ENCODE measurements at regions not wholly inside any gene's neighbourhood (a gene's known extent, or its start where the extent isn't known, plus 50 kb on each side); places are given as distances from the start of the nearest gene placed in this dataset.

DNA sequence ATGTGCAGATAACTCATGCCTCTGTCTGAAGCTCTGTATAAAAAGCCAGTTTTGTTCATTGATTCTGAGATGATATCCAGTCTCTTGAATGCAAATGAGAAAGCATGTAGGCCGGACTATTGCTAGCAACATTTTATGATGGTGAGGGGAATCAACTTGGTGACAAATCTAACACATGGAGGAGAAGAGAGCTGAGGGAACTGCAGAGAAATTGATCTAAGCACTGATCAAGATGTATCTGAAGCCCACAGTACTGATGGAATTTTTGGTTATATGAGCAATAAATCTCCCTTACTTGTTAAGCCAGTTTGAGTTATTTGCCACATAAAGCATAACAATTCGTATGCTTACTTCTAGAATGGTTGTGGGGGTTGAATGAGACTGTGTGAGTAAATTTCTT lies 295.6 kb upstream of the DDHD1 start:
- TF ChIP-seq, protein P1, sequence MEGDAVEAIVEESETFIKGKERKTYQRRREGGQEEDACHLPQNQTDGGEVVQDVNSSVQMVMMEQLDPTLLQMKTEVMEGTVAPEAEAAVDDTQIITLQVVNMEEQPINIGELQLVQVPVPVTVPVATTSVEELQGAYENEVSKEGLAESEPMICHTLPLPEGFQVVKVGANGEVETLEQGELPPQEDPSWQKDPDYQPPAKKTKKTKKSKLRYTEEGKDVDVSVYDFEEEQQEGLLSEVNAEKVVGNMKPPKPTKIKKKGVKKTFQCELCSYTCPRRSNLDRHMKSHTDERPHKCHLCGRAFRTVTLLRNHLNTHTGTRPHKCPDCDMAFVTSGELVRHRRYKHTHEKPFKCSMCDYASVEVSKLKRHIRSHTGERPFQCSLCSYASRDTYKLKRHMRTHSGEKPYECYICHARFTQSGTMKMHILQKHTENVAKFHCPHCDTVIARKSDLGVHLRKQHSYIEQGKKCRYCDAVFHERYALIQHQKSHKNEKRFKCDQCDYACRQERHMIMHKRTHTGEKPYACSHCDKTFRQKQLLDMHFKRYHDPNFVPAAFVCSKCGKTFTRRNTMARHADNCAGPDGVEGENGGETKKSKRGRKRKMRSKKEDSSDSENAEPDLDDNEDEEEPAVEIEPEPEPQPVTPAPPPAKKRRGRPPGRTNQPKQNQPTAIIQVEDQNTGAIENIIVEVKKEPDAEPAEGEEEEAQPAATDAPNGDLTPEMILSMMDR (IDR thresholded peaks at IDR 0.05): no peak
- TF ChIP-seq, protein P2, sequence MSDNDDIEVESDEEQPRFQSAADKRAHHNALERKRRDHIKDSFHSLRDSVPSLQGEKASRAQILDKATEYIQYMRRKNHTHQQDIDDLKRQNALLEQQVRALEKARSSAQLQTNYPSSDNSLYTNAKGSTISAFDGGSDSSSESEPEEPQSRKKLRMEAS (IDR thresholded peaks at IDR 0.05): no peak

Data from A549 (cell line).